Neural cell (in vitro differentiated cells): ENCODE measurements at regions not wholly inside any gene's neighbourhood (a gene's known extent, or its start where the extent isn't known, plus 50 kb on each side); places are given as distances from the start of the nearest gene placed in this dataset.

Source experiments
- CTCF ChIP-seq: fragments of 450-650 bp; IDR thresholded peaks from 2 replicates; pipeline ENCODE4 v1.5.1; 2014; ENCODE audit warnings: antibody characterized with exemption, mild to moderate bottlenecking, moderate library complexity; ENCODE audit not compliant: poor library complexity, severe bottlenecking
- EP300 ChIP-seq: fragments of 450-650 bp; conservative IDR thresholded peaks from 2 replicates; pipeline ENCODE4 v1.6.1; 2014; ENCODE audit warnings: antibody characterized with exemption, mild to moderate bottlenecking, moderate library complexity; ENCODE audit not compliant: poor library complexity, severe bottlenecking
- EZH2 ChIP-seq: fragments of 200-600, 300-800 bp; shearing (Covaris generic), sonication (generic); IDR thresholded peaks from 2 replicates; pipeline ENCODE4 v1.6.1; 2014; ENCODE audit warnings: antibody characterized with exemption, low read length, borderline replicate concordance, mild to moderate bottlenecking; ENCODE audit not compliant: insufficient read depth, poor library complexity, severe bottlenecking

DNA sequence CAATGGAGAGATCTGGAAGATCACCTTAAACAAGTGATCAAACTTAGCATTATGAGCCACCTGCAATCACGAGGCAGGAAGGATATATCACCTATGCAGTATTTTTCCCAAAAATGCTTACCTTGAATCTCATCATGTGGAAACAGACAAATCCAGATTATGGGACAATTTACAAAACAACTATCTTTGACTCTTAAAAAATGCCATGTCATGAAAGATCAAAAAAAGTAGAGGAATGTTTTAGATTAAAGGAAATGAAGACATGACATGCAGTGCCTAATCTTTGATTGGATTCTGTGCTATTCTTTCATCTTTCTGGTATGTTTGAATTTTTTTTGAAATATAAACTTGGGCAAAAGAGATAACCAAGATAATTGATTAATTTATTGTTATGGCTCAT, 95.9 kb downstream of the KPNA2 start:
- TF ChIP-seq CTCF (no peak), EZH2 (no peak), EP300 (no peak)
